Mammary epithelial cell (primary cell): ENCODE measurements at regions not wholly inside any gene's neighbourhood (a gene's known extent, or its start where the extent isn't known, plus 50 kb on each side); places are given as distances from the start of the nearest gene placed in this dataset.

Source experiments
- EZH2 ChIP-seq: IDR thresholded peaks from 2 replicates; pipeline ENCODE4 v1.6.1; 2012; ENCODE audit warnings: low read length, inconsistent platforms, borderline replicate concordance
- TF ChIP-seq, protein P1 (sequence below), 2 donors: IDR thresholded peaks in 1 of 2; conservative IDR thresholded peaks in 1 of 2; 2 replicates each; pipeline ENCODE4 v1.5.1; 2011 to 2012; ENCODE audit warnings: inconsistent platforms in 2 of 2, low read length in 2 of 2, mild to moderate bottlenecking in 2 of 2, control low read depth in 1 of 2, low read depth in 1 of 2; ENCODE audit not compliant: insufficient read depth in 1 of 2; ENCODE audit errors: extremely low read depth in 1 of 2

DNA sequence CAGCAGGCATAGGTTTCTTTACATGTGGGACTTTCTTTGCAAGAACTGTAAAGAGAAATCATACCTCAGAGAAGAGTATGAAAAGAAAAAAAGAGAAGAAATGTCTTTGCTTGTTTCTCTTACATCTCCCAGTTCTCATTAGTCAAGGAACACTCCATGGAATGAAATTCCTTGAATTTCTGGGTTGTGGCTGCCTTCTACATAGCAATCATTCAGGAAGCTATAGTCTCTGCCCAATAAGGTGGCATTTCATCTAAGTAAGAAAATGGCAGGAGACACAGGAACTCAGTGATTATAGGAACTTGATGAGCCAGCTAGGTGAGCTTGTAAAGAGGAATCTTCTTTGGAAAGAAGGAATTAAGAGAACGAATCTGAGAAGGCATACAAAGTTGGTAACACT lies 197.0 kb upstream of the FKBP1C start:
- TF ChIP-seq, protein P1, sequence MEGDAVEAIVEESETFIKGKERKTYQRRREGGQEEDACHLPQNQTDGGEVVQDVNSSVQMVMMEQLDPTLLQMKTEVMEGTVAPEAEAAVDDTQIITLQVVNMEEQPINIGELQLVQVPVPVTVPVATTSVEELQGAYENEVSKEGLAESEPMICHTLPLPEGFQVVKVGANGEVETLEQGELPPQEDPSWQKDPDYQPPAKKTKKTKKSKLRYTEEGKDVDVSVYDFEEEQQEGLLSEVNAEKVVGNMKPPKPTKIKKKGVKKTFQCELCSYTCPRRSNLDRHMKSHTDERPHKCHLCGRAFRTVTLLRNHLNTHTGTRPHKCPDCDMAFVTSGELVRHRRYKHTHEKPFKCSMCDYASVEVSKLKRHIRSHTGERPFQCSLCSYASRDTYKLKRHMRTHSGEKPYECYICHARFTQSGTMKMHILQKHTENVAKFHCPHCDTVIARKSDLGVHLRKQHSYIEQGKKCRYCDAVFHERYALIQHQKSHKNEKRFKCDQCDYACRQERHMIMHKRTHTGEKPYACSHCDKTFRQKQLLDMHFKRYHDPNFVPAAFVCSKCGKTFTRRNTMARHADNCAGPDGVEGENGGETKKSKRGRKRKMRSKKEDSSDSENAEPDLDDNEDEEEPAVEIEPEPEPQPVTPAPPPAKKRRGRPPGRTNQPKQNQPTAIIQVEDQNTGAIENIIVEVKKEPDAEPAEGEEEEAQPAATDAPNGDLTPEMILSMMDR (conservative IDR thresholded peaks at IDR 0.05 in 1 of 2, IDR thresholded peaks at IDR 0.05 in 1 of 2; ENCODE audit: extremely low read depth in 1 of 2, insufficient read depth in 1 of 2, low read depth in 1 of 2, low read length in 2 of 2), result no peak
- no peak for TF ChIP-seq EZH2
